ENCODE measurements at regions not wholly inside any gene's neighbourhood (a gene's known extent, or its start where the extent isn't known, plus 50 kb on each side); places are given as distances from the start of the nearest gene placed in this dataset.

DNA sequence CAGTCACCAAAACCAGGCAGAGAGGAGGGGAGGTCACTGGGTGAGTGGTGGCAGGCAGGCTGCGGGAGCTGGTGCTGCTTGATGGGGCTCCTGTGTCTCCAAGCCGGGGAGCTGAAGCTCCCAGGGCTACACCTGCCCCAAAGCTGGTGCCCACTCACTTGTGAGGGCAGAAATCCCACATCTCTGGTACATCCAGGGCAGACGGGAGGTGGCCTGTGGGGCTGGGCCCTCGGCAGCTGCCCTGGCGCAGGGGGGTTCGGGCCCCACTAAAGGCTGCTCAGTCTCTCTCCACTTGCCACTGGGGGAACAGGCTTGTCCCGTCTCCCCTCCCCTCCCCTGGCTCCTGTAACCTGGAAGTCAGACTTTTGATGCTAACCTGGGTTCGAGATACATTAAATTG, 55.6 kb upstream of the PPARA start:
- Histone ChIP-seq H4K91ac (ENCODE audit: insufficient read depth, low read depth, low read length) (no peak overlapping the region), H3K9me1 (ENCODE audit: insufficient read depth, low read length) (peaks cover 6% of the 10 kb centered on the region; the same call in 1 of the 2 replicates), H2AFZ (replicated peaks; ENCODE audit: low read length, poor library complexity) (no peak overlapping the region), H3K14ac (replicated peaks; ENCODE audit: low read depth, low read length) (no peak overlapping the region), H3K27ac (ENCODE audit: insufficient read depth, low read length) (no peak overlapping the region), H3K4ac (ENCODE audit: low read depth, low read length) (no peak overlapping the region), H3K9me3 (ENCODE audit: control insufficient read depth, insufficient read depth, low read length) (no peaks in the 10 kb centered on the region), H2AK9ac (replicated peaks; ENCODE audit: low read depth, low read length, poor library complexity) (peak overlapping the region; percentile 59), H2BK5ac (ENCODE audit: low read depth, low read length, poor library complexity, severe bottlenecking) (no peak overlapping the region), H4K5ac (ENCODE audit: low read depth, low read length) (no peak overlapping the region), H3K18ac (ENCODE audit: low read depth, low read length) (no peak overlapping the region), H2BK120ac (ENCODE audit: low read depth, low read length) (no peak overlapping the region), H2BK20ac (ENCODE audit: low read depth, low read length) (no peak overlapping the region), H3K4me3 (ENCODE audit: insufficient read depth, low read depth, low read length) (no peak overlapping the region), H4K8ac (ENCODE audit: low read depth in 2 of 2, low read length in 2 of 2) (0 out of 4 replicates have a peak overlapping the region, but pooled peaks of 1 of the 2 experiments have one; percentile 25), H3K56ac (ENCODE audit: extremely low read depth, insufficient read depth, low read length) (no peak overlapping the region), H3K79me1 (ENCODE audit: low read depth in 1 of 2, low read length in 2 of 2) (peaks cover 23 to 86% of the 10 kb centered on the region in 2 experiments), H3K27me3 (ENCODE audit: control insufficient read depth, insufficient read depth, low read length) (no peaks in the 10 kb centered on the region), H2BK15ac (ENCODE audit: low read depth, low read length) (no peak overlapping the region), H2AK5ac (ENCODE audit: low read depth, low read length) (no peak overlapping the region), H3K4me1 (ENCODE audit: control insufficient read depth, insufficient read depth, low read length) (no peaks in the 10 kb centered on the region), H4K20me1 (ENCODE audit: insufficient read depth, low read length) (peaks cover 79% of the 10 kb centered on the region), H3K9ac (ENCODE audit: low read depth, low read length) (no peak overlapping the region), H3K36me3 (ENCODE audit: control insufficient read depth, insufficient read depth, low read length) (peaks cover 49% of the 10 kb centered on the region), H3K23ac (ENCODE audit: low read depth, low read length) (no peak overlapping the region), H3K4me2 (ENCODE audit: low read depth, low read length) (no peak overlapping the region)
- no peak for TF ChIP-seq SMC3 (IDR thresholded peaks at IDR 0.05; ENCODE audit: low read depth, low read length)
- no peak for TF ChIP-seq CEBPB (IDR thresholded peaks at IDR 0.05; ENCODE audit: low read depth, low read length)
- no peak for TF ChIP-seq MAZ (IDR thresholded peaks at IDR 0.05; ENCODE audit: borderline replicate concordance, low read depth, low read length)
- no peak for TF ChIP-seq POLR2A (IDR thresholded peaks at IDR 0.05; ENCODE audit: low read depth, low read length)
- no peak for TF ChIP-seq MAFK (IDR thresholded peaks at IDR 0.05; ENCODE audit: low read depth, low read length)
- TF ChIP-seq CHD1 (IDR thresholded peaks at IDR 0.05; ENCODE audit: low read depth, low read length), result no peak
- TF ChIP-seq RCOR1 (IDR thresholded peaks at IDR 0.05; ENCODE audit: insufficient replicate concordance, low read length), result no peak
- no peak for TF ChIP-seq FOS (IDR thresholded peaks at IDR 0.05; ENCODE audit: low read depth, low read length)
- TF ChIP-seq CTCF (conservative IDR thresholded peaks at IDR 0.05; ENCODE audit: low read depth, low read length), result no peak
- no peak for TF ChIP-seq NFE2L2 (IDR thresholded peaks at IDR 0.05; ENCODE audit: low read depth, low read length)
- no peak for TF ChIP-seq BHLHE40 (IDR thresholded peaks at IDR 0.05; ENCODE audit: low read depth, low read length)
- no peak for TF ChIP-seq RFX5 (IDR thresholded peaks at IDR 0.05; ENCODE audit: low read depth, low read length)
- no peak for TF ChIP-seq MXI1 (IDR thresholded peaks at IDR 0.05; ENCODE audit: borderline replicate concordance, low read depth, low read length)
- no peak for TF ChIP-seq RAD21 (IDR thresholded peaks at IDR 0.05; ENCODE audit: low read length)
- TF ChIP-seq, protein P1, sequence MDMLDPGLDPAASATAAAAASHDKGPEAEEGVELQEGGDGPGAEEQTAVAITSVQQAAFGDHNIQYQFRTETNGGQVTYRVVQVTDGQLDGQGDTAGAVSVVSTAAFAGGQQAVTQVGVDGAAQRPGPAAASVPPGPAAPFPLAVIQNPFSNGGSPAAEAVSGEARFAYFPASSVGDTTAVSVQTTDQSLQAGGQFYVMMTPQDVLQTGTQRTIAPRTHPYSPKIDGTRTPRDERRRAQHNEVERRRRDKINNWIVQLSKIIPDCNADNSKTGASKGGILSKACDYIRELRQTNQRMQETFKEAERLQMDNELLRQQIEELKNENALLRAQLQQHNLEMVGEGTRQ (IDR thresholded peaks at IDR 0.05; ENCODE audit: low read depth, low read length), result no peak
- TF ChIP-seq, protein P2, sequence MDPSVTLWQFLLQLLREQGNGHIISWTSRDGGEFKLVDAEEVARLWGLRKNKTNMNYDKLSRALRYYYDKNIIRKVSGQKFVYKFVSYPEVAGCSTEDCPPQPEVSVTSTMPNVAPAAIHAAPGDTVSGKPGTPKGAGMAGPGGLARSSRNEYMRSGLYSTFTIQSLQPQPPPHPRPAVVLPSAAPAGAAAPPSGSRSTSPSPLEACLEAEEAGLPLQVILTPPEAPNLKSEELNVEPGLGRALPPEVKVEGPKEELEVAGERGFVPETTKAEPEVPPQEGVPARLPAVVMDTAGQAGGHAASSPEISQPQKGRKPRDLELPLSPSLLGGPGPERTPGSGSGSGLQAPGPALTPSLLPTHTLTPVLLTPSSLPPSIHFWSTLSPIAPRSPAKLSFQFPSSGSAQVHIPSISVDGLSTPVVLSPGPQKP (IDR thresholded peaks at IDR 0.05; ENCODE audit: borderline replicate concordance, low read depth, low read length), result no peak
- no TSS peak for BruUV-seq (replicated peaks)
- in situ Hi-C loops (cut with MboI; ENCODE audit: low sequenced_read_pairs), result no loop called here
- dilution Hi-C loops (cut with HindIII; ENCODE audit: low sequenced_read_pairs, unreplicated experiment), result no loop called here
- CTCF ChIA-PET, result no interaction called here
- intact Hi-C loops (cut with micrococcal nuclease), result no loop called here
- POLR2A ChIA-PET (ENCODE audit: unreplicated experiment), result no interaction called here
- DNase-seq, result no peak
- 100% methylated on average over 5 of the region's 8 CpGs; no CpG with 5 or more reads in 1 of the 2 experiments for WGBS, 2 experiments (ENCODE audit: extremely low coverage in 2 of 2, insufficient read length in 1 of 2)
- ATAC-seq (ENCODE audit: low read depth), result no peak

All from IMR-90 (cell line).